Right lobe of liver (tissue), 4 donors: ENCODE measurements at regions not wholly inside any gene's neighbourhood (a gene's known extent, or its start where the extent isn't known, plus 50 kb on each side); places are given as distances from the start of the nearest gene placed in this dataset.

Experiments
- CTCF ChIP-seq, 4 donors: fragments of 200-600 bp in 3 of 4; fragments of 450-650 bp in 1 of 4; IDR thresholded peaks; one replicate each; pipeline versions ENCODE4 v1.5.1 to v1.8.0; 2016 to 2022; ENCODE audit warnings: antibody characterized with exemption in 4 of 4, mild to moderate bottlenecking in 2 of 4
- POLR2A ChIP-seq: fragments of 450-650 bp; IDR thresholded peaks from one replicate; pipeline ENCODE4 v1.6.1; 2017; ENCODE audit warnings: antibody characterized with exemption, mild to moderate bottlenecking
- donor health status: DM: no; HTN: no; CAD: no.
- donor health status: DM: no; HTN: no; CAD: no.
- donor health status: DM: no; HTN: yes; CAD: no.

- TF ChIP-seq CTCF (IDR thresholded peaks at IDR 0.05), result no peak
- TF ChIP-seq POLR2A, result no peak
Observed at GRCh38 chr22:48613566-48614200, 1214.0 kb downstream of the BRD1 start.
